ENCODE measurements at regions not wholly inside any gene's neighbourhood (a gene's known extent, or its start where the extent isn't known, plus 50 kb on each side); places are given as distances from the start of the nearest gene placed in this dataset.

GRCh38 chr2:4668381-4668780 lies 965.0 kb downstream of the DCDC2C start (continued):
- TF ChIP-seq IRF4 (IDR thresholded peaks at IDR 0.05; ENCODE audit: low read depth, low read length) (no peak), ZNF687 (IDR thresholded peaks at IDR 0.05) (no peak)

- Histone ChIP-seq H2AFZ (ENCODE audit: control insufficient read depth, low read depth, low read length) (no peak overlapping the region), H3K79me2 (ENCODE audit: control insufficient read depth, insufficient read depth, low read length) (no peaks in the 10 kb centered on the region), H3K4me2 (ENCODE audit: control insufficient read depth, insufficient read depth) (no peak overlapping the region), H3K27ac (ENCODE audit: control insufficient read depth, insufficient read depth) (no peak overlapping the region), H3K4me1 (ENCODE audit: control insufficient read depth, insufficient read depth, low read length) (no peaks in the 10 kb centered on the region), H3K4me3 (no peak overlapping the region), H3K36me3 (ENCODE audit: control insufficient read depth in 2 of 2, insufficient read depth in 2 of 2, low read length in 1 of 2) (no peaks in the 10 kb centered on the region), H4K20me1 (ENCODE audit: control insufficient read depth, insufficient read depth) (no peaks in the 10 kb centered on the region), H3K27me3 (replicated peaks in 1 of 2; ENCODE audit: control insufficient read depth in 2 of 2, insufficient read depth in 2 of 2, low read length in 1 of 2) (no peaks in the 10 kb centered on the region), H3K9ac (ENCODE audit: control insufficient read depth, insufficient read depth, low read length) (no peak overlapping the region), H3K9me3 (replicated peaks; ENCODE audit: control insufficient read depth, insufficient read depth, low read length) (no peaks in the 10 kb centered on the region)
- RAD21 ChIA-PET (ENCODE audit: unreplicated experiment) = no interaction called here
- no TSS peak for BruUV-seq (replicated peaks)
- FAIRE-seq (no peak), ATAC-seq (no peak), DNase-seq (ENCODE audit: low read depth, low spot score) (no peak)
- 63% methylated on average over 2 of the region's 2 CpGs for WGBS (ENCODE audit: insufficient coverage, insufficient replicate concordance, low lambda C conversion rate, missing lambda C conversion rate)
- SMC1A ChIA-PET (ENCODE audit: uncharacterized antibody, unreplicated experiment) = no interaction called here
- in situ Hi-C loops (cut with MboI) = no loop called here
- POLR2A ChIA-PET = no interaction called here
- TF ChIP-seq CBFB (IDR thresholded peaks at IDR 0.05; ENCODE audit: low read depth) = no peak
- TF ChIP-seq POU2F2 (IDR thresholded peaks at IDR 0.05; ENCODE audit: borderline replicate concordance, low read depth, low read length) = no peak
- no peak for TF ChIP-seq MTA2 (IDR thresholded peaks at IDR 0.05; ENCODE audit: low read depth)
- no peak for TF ChIP-seq HSF1 (IDR thresholded peaks at IDR 0.05; ENCODE audit: low read depth, low read length)
- TF ChIP-seq BCL3 (IDR thresholded peaks at IDR 0.05; ENCODE audit: borderline replicate concordance, insufficient read depth, low read depth, low read length, poor library complexity, severe bottlenecking) = no peak
- no peak for TF ChIP-seq FOXM1 (IDR thresholded peaks at IDR 0.05; ENCODE audit: low read depth, low read length)
- TF ChIP-seq ZSCAN29 (IDR thresholded peaks at IDR 0.05) = no peak
- no peak for TF ChIP-seq MLLT1 (IDR thresholded peaks at IDR 0.05)
- TF ChIP-seq BCL11A (IDR thresholded peaks at IDR 0.05; ENCODE audit: low read depth, low read length) = no peak
- no peak for TF ChIP-seq TCF12 (IDR thresholded peaks at IDR 0.05; ENCODE audit: low read depth, low read length)
- intact Hi-C loops (cut with micrococcal nuclease; ENCODE audit: unreplicated experiment) = no loop called here
- CTCF ChIA-PET = no interaction called here
Observed at GRCh38 chr2:4670331-4670730, 967.0 kb downstream of the DCDC2C start.

Measured in GM12878 (cell line).